Inflammatory macrophage treated with lipopolysaccharide for 4 hours (primary cell): ENCODE measurements at regions not wholly inside any gene's neighbourhood (a gene's known extent, or its start where the extent isn't known, plus 50 kb on each side); places are given as distances from the start of the nearest gene placed in this dataset.
"Not testable (repeated sequence)": the region's sequence is repeated elsewhere in the genome, so short reads cannot be mapped to it uniquely, and the experiment has no call there.

Source experiments
- DNase-seq: peaks from one replicate; pipeline ENCODE4 v3.0.0-alpha.2; 2020

- no peak for DNase-seq
Observed at GRCh38 chr13:73536865-73537264, 478.1 kb downstream of the KLF5 start.

DNA sequence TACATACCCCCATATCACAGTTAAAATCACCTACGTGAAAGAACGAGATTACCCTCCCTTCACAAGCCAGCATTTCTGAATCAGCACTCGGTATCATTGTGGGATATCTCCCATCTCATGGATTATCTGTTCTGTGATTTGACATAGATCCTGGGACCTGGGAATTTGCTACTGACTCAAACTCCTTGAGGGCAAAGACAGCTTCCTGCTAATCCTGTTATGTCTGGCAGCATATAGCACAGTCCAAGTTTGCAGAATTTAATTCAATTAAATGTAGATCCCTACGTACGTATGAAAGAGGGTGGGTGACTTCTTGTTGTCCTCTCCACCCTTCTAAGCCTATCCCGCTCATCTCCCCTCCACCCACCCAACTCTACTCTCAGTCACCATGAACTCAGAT, 476.5 kb downstream of the KLF5 start:
- no peak for DNase-seq

GRCh38 chr13:73532987-73533510, 474.2 kb downstream of the KLF5 start:
- DNase-seq, result no peak

- no peak for DNase-seq
Observed at GRCh38 chr13:73532582-73532981, 473.8 kb downstream of the KLF5 start.

- DNase-seq, result no peak
Observed at GRCh38 chr13:73531014-73531413, 472.2 kb downstream of the KLF5 start.

DNA sequence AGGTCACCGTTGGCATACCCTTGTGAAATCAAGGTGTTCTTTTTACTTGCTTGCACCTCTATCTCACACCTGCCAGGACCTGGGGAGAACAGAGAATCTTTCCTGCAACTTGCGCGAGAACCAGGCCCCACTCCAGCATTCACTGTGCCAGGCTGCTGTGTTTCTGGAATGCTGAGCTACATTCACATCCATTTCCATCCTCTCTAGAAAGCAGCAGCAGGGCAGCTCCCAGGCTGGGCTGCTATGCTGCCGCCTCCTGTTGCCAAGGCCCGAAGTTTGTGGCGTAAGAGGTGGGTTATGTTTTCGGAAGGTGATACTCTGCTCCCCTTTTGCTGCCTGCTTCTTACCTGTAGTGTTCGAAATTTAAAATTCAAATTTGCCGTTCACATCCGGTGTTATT, 464.1 kb downstream of the KLF5 start:
- DNase-seq, result no peak

- no peak for DNase-seq
Observed at GRCh38 chr13:73521985-73522524, 463.2 kb downstream of the KLF5 start.

DNA sequence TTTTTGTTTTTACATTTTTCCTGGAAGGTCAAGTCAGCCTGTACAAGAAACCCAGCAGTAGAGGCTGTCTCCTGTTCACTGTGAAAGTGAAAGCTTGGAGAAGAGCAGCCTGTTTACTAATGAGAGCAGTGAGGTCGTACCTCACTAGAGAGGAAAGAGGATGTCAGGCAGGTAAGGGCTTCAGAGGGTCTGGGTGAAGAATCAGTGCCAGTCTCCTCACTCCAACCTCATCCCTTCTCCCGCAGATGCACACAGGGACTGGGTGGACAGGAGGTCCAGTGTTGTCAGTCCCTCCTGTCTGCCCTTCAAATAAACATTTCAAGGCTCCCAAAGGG, 462.5 kb downstream of the KLF5 start:
- no peak for DNase-seq

GRCh38 chr13:73520566-73521289, 461.9 kb downstream of the KLF5 start:
- no peak for DNase-seq

DNA sequence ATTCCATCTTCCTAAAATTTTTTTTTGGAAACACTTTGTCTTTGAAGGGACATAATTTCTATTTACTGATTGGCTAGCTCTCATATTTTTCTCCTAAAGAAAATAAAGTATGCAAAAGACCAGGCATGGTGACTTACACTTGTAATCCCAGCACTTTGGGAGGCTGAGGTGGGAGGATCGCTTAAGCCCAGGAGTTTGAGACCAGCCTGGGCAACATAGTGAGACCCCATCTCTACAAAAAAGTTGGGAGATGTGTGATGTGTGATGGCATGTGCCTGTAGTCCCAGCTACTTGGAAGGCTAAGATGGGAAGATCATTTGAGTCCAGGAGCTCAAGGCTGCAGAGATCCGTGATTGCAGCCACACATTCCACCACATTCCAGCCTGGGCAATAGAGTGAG, 461.3 kb downstream of the KLF5 start:
- not testable (repeated sequence) for DNase-seq

DNA sequence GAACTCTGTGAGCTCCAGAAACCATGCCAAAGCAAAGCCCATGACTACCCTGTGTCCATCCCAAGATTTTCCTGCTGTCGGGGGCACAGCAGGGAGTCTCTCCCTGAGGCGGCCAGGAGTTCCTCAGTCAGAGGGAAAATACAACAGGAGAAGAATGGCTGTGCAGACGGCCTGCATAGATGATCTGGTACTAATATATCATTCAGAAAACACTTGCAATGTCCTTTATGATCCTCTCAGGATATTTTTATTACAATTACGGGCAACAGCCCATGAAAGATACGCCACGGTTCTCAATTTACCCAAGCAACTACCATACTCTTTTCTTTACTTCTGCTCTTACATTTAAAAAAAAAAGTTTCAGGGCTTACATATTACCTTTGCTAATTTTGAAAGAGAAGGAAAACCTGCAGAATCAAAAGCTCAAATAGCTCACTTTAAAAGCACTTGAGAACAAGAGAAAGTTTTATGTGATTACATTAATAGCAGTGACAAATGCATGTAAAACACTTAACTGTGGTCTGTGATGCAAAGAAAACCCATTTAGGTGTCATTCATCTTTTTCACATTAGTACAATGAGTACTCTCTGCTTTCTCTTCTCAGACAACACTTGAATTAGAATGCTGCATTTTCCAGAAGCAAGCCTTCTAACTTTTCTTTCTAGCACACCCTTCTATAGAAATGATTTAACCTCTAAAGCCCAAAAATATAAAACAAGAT, 460.8 kb downstream of the KLF5 start:
- no peak for DNase-seq

DNA sequence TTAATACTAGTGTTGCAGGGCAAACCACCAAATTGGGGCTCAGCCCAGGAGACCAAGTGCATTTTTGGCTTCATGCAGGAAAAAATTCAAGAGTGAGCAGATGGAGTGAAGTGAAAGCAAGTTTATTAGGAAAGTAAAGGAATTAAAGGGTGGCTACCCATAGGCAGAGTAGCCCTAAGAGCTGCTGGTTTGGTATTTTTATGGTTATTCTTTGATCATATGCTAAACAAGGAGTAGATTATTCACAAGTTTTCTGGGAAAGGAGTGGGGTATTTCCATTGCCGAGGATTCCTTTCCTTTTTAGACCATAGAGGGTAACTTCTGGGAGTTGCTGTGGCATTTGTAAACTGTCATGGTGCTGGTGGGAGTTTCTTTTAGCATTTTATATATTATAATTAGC, 459.0 kb downstream of the KLF5 start:
- no peak for DNase-seq

DNA sequence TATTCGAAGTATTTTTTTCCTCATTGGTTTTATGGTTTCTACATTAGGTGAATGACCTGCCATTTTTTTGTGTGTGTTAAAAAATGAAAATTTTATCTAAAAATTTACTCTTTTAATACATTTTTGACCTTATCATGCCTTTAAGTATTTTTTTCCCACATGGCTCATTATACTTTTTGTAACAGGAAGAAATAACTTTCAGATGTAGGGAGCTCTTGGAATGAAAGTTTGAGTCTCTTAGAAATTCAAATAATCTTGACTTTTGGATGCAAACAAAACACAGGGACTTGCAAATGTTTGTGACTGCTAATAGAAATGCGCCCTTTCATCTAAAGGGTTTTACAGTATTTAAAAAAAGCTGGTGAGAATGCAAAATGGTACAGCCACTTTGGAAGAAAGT, 457.9 kb downstream of the KLF5 start:
- no peak for DNase-seq

GRCh38 chr13:73514208-73514607, 455.4 kb downstream of the KLF5 start:
- DNase-seq, result no peak

- DNase-seq, result no peak
Observed at GRCh38 chr13:73513751-73514150, 454.9 kb downstream of the KLF5 start.

GRCh38 chr13:73508841-73509240, 450.0 kb downstream of the KLF5 start:
- no peak for DNase-seq

DNA sequence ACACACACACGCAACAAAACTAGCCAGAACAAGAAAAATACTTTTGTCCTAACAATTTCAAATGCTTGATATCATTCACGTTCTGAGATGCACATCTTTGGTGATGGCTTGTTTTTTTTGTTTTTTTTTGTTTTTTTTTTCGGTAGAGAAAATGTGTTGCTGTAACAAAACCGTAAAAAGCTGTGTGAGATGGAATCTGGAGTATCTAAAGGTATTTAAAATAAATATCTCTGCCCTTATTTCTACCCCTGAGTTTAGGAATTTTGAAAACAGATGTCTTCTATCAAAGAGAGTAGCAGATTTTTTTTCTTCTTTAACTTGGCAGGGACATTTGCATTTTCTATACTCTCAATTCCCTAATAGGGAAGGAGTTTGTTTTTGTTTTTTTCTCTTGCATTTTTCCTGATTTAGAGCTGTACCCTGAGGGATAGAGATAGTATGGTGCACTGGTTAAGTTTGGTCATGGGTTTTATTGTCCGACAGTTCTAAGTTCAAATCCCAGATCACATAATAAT, 446.6 kb downstream of the KLF5 start:
- no peak for DNase-seq

DNA sequence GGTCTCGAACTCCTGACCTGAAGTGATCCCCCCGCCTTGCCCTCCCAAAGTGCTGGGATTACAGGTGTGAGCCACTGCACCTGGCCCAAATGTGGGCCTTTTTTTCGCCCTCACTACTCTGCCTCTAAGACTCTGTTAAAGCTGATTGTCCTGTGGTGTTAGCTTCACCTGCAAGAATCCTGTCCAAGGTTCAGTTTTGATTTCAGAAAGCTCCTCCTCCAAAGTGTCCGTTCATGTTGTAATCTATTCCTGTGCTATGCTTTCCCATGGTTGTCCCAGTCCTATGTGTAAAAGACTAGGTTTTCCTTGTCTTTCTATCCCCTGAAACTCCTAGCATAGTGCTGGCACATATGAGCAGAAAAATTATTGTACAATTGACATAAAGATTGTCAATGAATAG, 440.9 kb downstream of the KLF5 start:
- no peak for DNase-seq

DNA sequence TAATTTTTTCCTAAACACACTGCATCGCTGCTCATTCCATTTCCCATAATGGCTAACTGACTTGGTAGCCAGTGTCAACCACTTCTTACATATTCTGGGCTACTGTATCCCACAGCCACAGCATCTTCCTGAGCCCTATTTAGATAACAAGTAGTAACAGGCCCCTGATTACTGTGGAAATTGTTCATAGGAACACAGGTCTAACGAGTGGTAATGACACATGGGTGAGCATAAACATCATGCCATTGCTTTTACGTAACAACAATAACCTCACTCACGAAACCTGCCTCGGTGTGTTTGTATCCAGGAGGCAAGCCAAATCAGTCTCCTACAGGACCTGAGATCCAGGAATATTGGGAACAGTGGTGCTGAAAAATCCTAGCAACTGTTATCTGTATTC, 438.6 kb downstream of the KLF5 start:
- no peak for DNase-seq

DNA sequence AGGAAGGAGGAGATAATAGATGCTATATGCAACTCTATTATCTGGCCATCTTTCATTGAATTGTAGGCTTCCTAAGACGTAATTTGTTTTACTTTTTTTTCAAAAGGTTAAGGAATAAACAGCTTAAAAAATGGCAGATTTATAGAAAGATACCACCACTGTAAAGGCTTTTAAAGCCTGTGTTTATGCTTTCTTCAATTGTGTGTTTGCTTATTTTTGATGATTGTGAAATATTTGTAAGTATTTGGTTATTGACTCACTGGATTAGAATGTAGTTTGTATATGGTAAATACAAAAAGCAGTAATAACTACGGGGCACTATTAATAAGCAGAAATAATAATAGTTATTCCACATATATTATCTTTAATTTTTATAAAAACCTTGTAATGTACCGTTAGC, 437.9 kb downstream of the KLF5 start:
- no peak for DNase-seq

DNA sequence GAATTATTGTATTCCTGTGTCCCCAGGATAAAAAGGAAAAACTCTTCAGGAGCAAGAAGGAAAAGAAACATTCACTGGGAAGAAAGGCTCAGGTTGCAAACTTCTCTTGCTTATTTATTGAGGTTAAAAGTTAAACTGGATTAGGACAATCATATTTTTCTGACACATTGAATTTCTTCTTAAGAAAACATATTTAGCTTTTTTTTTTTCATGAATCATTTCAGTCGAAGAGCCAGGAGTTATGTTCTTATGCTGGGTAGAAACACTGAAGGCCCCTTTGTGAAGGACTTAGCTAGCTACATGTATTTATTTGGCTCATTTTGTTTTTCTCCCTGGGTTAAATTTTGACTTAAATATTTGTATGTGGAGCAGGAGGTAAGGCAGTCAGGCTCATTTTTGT, 434.0 kb downstream of the KLF5 start:
- DNase-seq, result no peak

DNA sequence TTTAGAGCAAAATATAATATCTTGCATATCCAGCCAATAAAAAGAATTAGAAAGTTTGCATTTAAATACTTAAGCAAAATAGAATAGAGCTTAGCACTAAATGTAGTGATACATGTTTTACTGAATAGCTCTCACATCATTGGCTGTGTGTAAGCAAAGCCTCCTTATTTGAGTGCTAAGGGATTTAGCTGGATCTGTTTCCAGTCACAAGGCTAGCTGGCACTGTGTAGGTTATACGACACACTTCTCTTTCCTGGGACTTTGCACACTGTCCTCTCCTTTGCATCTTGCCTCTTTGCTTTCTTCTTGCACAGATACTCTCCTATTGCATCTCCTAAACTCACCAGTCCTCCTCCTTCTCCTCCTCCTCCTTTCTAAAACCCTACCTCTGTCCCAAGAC, 423.8 kb downstream of the KLF5 start:
- no peak for DNase-seq

- DNase-seq, result no peak
Observed at GRCh38 chr13:73481886-73482445, 423.2 kb downstream of the KLF5 start.
